UCSD-AML1 (cell line): ENCODE measurements at regions not wholly inside any gene's neighbourhood (a gene's known extent, or its start where the extent isn't known, plus 50 kb on each side); places are given as distances from the start of the nearest gene placed in this dataset.
"Not testable (repeated sequence)": the region's sequence is repeated elsewhere in the genome, so short reads cannot be mapped to it uniquely, and the experiment has no call there.

Experiments used
- DNase-seq: peaks from one replicate; lab custom pipeline; 2025; ENCODE audit not compliant: unreplicated experiment; lab: John Stamatoyannopoulos, UW

- not testable (repeated sequence) for DNase-seq
Measured at GRCh38 chr2:18266699-18267098, 293.8 kb downstream of the RDH14 start.

GRCh38 chr2:18265614-18266586 is 294.6 kb downstream of the RDH14 start:
- no peak for DNase-seq

GRCh38 chr2:18262601-18263000 is 297.9 kb downstream of the RDH14 start:
- DNase-seq, result no peak

- DNase-seq, result no peak
Measured at GRCh38 chr2:18253686-18254197, 306.7 kb downstream of the RDH14 start.

GRCh38 chr2:18251486-18251885 is 309.0 kb downstream of the RDH14 start:
- no peak for DNase-seq

- DNase-seq, result no peak
Measured at GRCh38 chr2:18247282-18248110, 313.0 kb downstream of the RDH14 start.

GRCh38 chr2:18245375-18245774 is 315.1 kb downstream of the RDH14 start:
- DNase-seq, result no peak

- DNase-seq, result no peak
Measured at GRCh38 chr2:18244845-18245244, 315.6 kb downstream of the RDH14 start.

GRCh38 chr2:18243816-18244215 is 316.6 kb downstream of the RDH14 start:
- DNase-seq, result no peak

- no peak for DNase-seq
Measured at GRCh38 chr2:18242716-18243115, 317.7 kb downstream of the RDH14 start.

GRCh38 chr2:18238209-18238608 is 322.2 kb downstream of the RDH14 start:
- no peak for DNase-seq

GRCh38 chr2:18237298-18237697 is 323.2 kb downstream of the RDH14 start:
- DNase-seq, result no peak

- no peak for DNase-seq
Measured at GRCh38 chr2:18232731-18233438, 327.6 kb downstream of the RDH14 start.

- no peak for DNase-seq
Measured at GRCh38 chr2:18230668-18231067, 329.8 kb downstream of the RDH14 start.

- DNase-seq, result no peak
Measured at GRCh38 chr2:18219676-18220075, 340.8 kb downstream of the RDH14 start.

GRCh38 chr2:18218160-18218933 is 339.9 kb downstream of the KCNS3 start:
- no peak for DNase-seq

GRCh38 chr2:18214936-18215335 is 336.5 kb downstream of the KCNS3 start:
- no peak for DNase-seq

- DNase-seq, result no peak
Measured at GRCh38 chr2:18213986-18214385, 335.5 kb downstream of the KCNS3 start.

GRCh38 chr2:18209934-18210639 is 331.6 kb downstream of the KCNS3 start:
- DNase-seq, result no peak

- no peak for DNase-seq
Measured at GRCh38 chr2:18208956-18209355, 330.5 kb downstream of the KCNS3 start.
